ENCODE measurements at regions not wholly inside any gene's neighbourhood (a gene's known extent, or its start where the extent isn't known, plus 50 kb on each side); places are given as distances from the start of the nearest gene placed in this dataset.

DNA sequence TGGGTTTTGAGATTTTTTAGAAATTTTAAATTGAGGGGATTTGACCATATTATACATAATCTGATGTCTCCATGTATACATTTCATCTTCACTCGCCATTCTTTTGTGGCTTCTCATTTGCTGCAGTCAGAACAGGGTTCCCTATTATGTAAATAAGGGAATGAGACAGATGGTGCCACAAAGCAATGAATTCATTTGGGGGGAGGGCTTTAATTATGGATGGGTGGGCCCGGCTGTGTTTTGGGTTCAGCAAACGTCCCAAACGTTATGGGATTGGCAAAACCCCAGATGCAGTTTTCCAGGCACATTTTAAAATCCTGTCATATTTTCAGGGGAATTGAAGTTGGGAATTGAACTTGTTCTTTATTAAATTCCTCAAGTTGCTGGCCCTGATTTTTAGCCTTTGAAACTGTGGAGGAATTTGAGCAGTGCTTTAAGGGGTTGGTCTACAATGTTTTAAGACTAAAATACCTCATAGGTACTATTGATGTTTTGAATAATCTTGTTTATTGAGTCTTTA, 558.5 kb upstream of the ZNF462 start:
- H3K27ac Mint-ChIP-seq = no peak overlapping the region
- no peaks in the 10 kb centered on the region for H3K4me1 Mint-ChIP-seq (ENCODE audit: low read depth)
- H3K27me3 Mint-ChIP-seq (ENCODE audit: insufficient read depth) = peaks cover 2% of the 10 kb centered on the region
- intact Hi-C loops (cut with micrococcal nuclease) = no loop called here
- H3K9me3 Mint-ChIP-seq = no peaks in the 10 kb centered on the region
- DNase-seq (ENCODE audit: low spot score) = no peak
- H3K36me3 Mint-ChIP-seq (ENCODE audit: low read depth) = no peaks in the 10 kb centered on the region
- no peak overlapping the region for H3K4me3 Mint-ChIP-seq

DNA sequence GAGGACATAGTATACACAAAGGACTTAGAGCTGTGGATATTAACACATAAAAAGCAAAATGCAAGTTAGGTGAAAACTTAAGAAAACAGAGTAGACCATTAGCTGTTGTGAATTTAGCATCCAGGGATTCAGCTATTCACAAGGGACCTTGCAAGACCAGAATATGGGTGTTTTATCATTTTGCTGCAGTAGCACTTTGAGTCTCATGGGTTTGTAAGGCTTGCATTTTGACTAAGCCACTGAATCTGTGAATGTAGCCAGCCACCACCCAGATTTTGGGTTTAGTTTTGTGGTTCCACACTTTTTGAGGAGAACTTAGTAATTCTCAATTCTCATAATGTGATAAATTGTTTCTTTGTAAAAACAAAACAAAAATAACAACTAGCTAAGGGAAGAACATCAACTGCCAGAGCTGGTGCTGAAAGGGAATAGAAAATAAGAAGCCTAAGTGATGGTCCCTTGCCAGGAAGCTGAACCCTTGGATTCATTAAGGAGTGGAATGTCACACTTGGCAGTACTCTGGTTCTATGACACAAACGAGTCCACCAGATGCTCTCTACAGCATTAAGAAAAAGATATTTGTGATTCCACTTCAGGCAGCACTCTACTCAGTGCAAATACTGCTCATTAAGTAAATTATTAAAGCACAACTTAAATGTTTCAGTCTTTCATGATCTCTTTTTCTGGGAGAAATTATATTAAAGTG, 557.4 kb upstream of the ZNF462 start:
- no peaks in the 10 kb centered on the region for H3K9me3 Mint-ChIP-seq
- H3K4me3 Mint-ChIP-seq = no peak overlapping the region
- intact Hi-C loops (cut with micrococcal nuclease) = no loop called here
- DNase-seq (ENCODE audit: low spot score) = no peak
- no peaks in the 10 kb centered on the region for H3K36me3 Mint-ChIP-seq (ENCODE audit: low read depth)
- peaks cover 2% of the 10 kb centered on the region for H3K27me3 Mint-ChIP-seq (ENCODE audit: insufficient read depth)
- H3K27ac Mint-ChIP-seq = no peak overlapping the region
- H3K4me1 Mint-ChIP-seq (ENCODE audit: low read depth) = no peaks in the 10 kb centered on the region

DNA sequence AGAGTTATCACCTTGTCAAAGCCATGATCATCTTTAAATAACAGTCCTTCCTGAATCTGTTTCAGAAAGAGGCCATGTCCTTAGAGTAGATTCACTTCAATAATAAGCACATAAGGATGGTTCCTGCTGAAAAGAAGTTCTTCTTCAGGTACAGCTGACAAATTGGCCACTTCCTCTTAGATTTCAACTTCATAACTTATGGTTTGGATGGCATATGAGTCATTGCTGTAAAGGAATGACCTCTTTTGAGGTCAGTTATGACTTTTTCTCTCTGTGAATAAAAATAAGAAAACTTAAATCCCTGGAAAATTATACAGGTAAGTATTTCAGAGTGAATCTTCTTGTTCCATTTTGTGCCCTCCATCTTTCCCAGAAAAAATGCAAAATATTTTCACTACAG, 555.3 kb upstream of the ZNF462 start:
- Mint-ChIP-seq H3K27me3 (ENCODE audit: insufficient read depth) (peaks cover 2% of the 10 kb centered on the region), H3K4me1 (ENCODE audit: low read depth) (no peaks in the 10 kb centered on the region), H3K27ac (no peak overlapping the region), H3K36me3 (ENCODE audit: low read depth) (no peaks in the 10 kb centered on the region), H3K9me3 (no peaks in the 10 kb centered on the region), H3K4me3 (no peak overlapping the region)
- intact Hi-C loops (cut with micrococcal nuclease) = no loop called here
- DNase-seq (ENCODE audit: low spot score) = no peak

DNA sequence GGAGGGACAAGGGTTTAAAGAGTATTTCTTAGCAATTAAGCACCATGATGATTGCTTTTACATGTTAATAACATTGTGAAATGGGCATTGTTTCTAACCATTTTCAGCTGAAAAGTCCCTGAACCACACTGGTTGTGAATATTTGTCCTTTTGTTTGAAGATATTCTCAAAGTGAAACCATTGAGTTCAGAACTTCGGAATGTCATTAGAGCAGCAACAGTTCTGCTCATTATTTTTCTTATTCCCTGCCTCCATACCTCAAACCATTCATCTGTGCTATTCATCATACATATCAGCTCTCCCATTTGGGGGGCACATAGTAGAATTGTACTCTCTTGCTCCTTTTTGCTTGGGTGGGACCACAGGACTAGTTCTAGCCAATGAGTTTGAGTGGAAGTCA, 553.0 kb upstream of the ZNF462 start:
- no peak for DNase-seq (ENCODE audit: low spot score)
- H3K9me3 Mint-ChIP-seq = no peaks in the 10 kb centered on the region
- no peak overlapping the region for H3K4me3 Mint-ChIP-seq
- intact Hi-C loops (cut with micrococcal nuclease) = no loop called here
- no peaks in the 10 kb centered on the region for H3K36me3 Mint-ChIP-seq (ENCODE audit: low read depth)
- H3K4me1 Mint-ChIP-seq (ENCODE audit: low read depth) = no peaks in the 10 kb centered on the region
- H3K27ac Mint-ChIP-seq = no peak overlapping the region
- peaks cover 2% of the 10 kb centered on the region for H3K27me3 Mint-ChIP-seq (ENCODE audit: insufficient read depth)

DNA sequence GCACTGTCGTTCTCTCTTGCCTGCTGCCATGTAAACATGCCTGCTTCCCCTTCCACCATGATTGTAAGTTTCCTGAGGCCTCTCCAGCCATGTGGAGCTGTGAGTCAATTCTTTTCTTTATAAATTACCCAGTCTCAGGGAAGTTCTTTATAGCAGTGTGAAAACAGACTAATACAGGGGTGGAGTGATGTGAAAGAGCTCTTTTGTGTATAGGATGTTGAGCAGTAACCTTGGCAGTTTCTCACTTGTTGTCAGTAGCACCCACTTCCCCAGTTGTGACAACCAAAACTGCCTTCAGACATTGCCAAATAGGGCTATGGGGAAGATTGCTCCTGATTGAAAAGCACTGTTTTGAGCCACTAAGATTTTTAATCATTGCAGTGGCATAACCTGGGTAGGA, 552.2 kb upstream of the ZNF462 start:
- Mint-ChIP-seq H3K4me3 (no peak overlapping the region), H3K9me3 (no peaks in the 10 kb centered on the region), H3K36me3 (ENCODE audit: low read depth) (no peaks in the 10 kb centered on the region), H3K27me3 (ENCODE audit: insufficient read depth) (peaks cover 2% of the 10 kb centered on the region), H3K27ac (no peak overlapping the region), H3K4me1 (ENCODE audit: low read depth) (no peaks in the 10 kb centered on the region)
- intact Hi-C loops (cut with micrococcal nuclease) = no loop called here
- DNase-seq (ENCODE audit: low spot score) = no peak

- Mint-ChIP-seq H3K27me3 (ENCODE audit: insufficient read depth) (peaks cover 2% of the 10 kb centered on the region), H3K4me1 (ENCODE audit: low read depth) (no peaks in the 10 kb centered on the region), H3K9me3 (no peaks in the 10 kb centered on the region), H3K27ac (no peak overlapping the region), H3K36me3 (ENCODE audit: low read depth) (no peaks in the 10 kb centered on the region), H3K4me3 (no peak overlapping the region)
- intact Hi-C loops (cut with micrococcal nuclease) = no loop called here
- no peak for DNase-seq (ENCODE audit: low spot score)
These were observed 550.1 kb upstream of the ZNF462 start for GRCh38 chr9:106312906-106313305.

DNA sequence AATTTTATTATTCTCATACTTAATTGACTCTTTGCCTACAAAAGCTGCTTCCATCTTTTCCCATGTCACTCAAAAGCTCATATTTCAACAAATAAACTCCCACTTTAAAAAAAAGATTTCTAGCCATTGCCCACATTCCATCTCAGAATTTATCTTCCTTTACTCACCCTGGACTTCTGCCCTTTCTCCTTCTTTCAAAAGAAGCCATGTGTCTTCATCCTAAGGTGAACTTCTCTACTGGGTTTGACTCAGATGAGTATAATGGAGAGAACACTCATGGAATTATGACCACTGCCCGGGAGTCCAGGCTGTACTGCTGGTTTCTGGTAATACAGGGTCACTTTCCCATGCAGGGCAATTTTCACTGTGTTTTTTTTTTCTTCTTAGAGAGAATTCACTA, 548.5 kb upstream of the ZNF462 start:
- Mint-ChIP-seq H3K27ac (no peak overlapping the region), H3K36me3 (ENCODE audit: low read depth) (no peaks in the 10 kb centered on the region), H3K4me1 (ENCODE audit: low read depth) (no peaks in the 10 kb centered on the region), H3K9me3 (no peaks in the 10 kb centered on the region), H3K27me3 (ENCODE audit: insufficient read depth) (no peaks in the 10 kb centered on the region), H3K4me3 (no peak overlapping the region)
- intact Hi-C loops (cut with micrococcal nuclease) = no loop called here
- DNase-seq (ENCODE audit: low spot score) = no peak

GRCh38 chr9:106321394-106322180, 541.4 kb upstream of the ZNF462 start:
- H3K4me1 Mint-ChIP-seq (ENCODE audit: low read depth) = no peaks in the 10 kb centered on the region
- H3K36me3 Mint-ChIP-seq (ENCODE audit: low read depth) = no peaks in the 10 kb centered on the region
- no peak for DNase-seq (ENCODE audit: low spot score)

DNA sequence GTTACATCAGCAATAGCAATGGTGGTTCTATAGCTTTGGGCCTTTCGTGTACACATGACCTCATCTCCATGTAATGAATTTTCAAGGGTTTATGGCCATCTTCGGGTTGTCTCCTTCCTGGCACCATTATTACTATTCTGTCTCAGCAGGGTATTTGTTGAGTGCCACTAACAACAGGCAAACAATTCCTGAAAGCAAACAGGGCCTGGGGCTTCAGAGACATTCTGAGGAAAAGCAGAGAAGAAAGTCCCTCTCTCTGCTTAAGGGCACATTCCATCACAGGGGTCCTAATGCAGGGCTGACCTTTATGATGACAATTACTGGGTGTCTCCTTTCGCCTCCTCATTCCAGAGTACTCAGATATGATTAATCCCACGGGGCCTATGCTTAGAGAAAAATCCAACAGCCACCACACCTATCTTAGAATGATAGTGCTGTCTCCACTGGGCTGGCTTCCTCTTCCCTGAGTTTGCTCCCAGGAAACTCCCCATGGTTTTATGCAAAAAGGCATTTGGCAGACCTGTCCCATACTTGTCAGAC, 540.2 kb upstream of the ZNF462 start:
- H3K36me3 Mint-ChIP-seq (ENCODE audit: low read depth) = no peaks in the 10 kb centered on the region

More at GRCh38 chr9:106321394-106322180, 541.4 kb upstream of the ZNF462 start:
- Mint-ChIP-seq H3K27me3 (ENCODE audit: insufficient read depth) (no peaks in the 10 kb centered on the region), H3K9me3 (no peaks in the 10 kb centered on the region), H3K4me3 (no peak overlapping the region), H3K27ac (no peak overlapping the region)
- intact Hi-C loops (cut with micrococcal nuclease) = no loop called here

DNA sequence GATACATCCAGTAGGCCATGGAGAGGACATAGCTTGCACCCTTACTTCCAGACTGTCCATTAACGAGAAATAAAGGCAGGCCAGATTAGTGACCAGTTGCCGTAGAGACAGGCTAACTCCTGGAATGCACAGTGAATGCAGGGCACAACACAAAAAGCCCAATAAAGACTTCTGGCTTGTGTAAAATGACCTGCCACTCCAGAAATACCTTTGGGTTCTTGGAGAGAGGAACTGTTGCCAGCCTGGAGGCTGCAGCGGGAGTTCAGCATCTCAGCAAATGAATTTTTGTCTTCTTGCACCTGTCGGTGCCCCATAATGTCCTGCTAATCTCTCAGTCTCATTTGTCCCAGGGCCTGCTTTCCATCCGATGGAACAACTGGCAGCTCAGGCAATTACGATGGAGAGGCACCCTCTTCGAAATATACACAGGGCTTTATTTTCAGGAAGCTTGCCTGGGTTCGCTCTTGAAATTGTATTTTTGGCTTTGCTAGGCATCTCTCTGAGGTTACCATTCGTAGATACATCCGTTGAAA, 538.8 kb upstream of the ZNF462 start:
- DNase-seq (ENCODE audit: low spot score) = no peak
- Mint-ChIP-seq H3K4me3 (no peak overlapping the region), H3K36me3 (ENCODE audit: low read depth) (no peaks in the 10 kb centered on the region), H3K9me3 (peaks cover 12% of the 10 kb centered on the region), H3K4me1 (ENCODE audit: low read depth) (no peaks in the 10 kb centered on the region), H3K27ac (no peak overlapping the region), H3K27me3 (ENCODE audit: insufficient read depth) (peaks cover 1% of the 10 kb centered on the region)
- intact Hi-C loops (cut with micrococcal nuclease) = no loop called here

More for the DNA sequence above, 540.2 kb upstream of the ZNF462 start:
- Mint-ChIP-seq H3K4me3 (no peak overlapping the region), H3K27me3 (ENCODE audit: insufficient read depth) (no peaks in the 10 kb centered on the region), H3K4me1 (ENCODE audit: low read depth) (no peaks in the 10 kb centered on the region), H3K27ac (no peak overlapping the region), H3K9me3 (peaks cover 11% of the 10 kb centered on the region)
- DNase-seq (ENCODE audit: low spot score) = no peak
- intact Hi-C loops (cut with micrococcal nuclease) = no loop called here

- Mint-ChIP-seq H3K36me3 (ENCODE audit: low read depth) (no peaks in the 10 kb centered on the region), H3K27me3 (ENCODE audit: insufficient read depth) (peaks cover 1% of the 10 kb centered on the region), H3K4me3 (no peak overlapping the region), H3K9me3 (peaks cover 12% of the 10 kb centered on the region), H3K4me1 (ENCODE audit: low read depth) (no peaks in the 10 kb centered on the region), H3K27ac (no peak overlapping the region)
- intact Hi-C loops (cut with micrococcal nuclease) = no loop called here
- no peak for DNase-seq (ENCODE audit: low spot score)
These were observed 538.2 kb upstream of the ZNF462 start for GRCh38 chr9:106324591-106325280.

- no peak overlapping the region for H3K4me3 Mint-ChIP-seq
- intact Hi-C loops (cut with micrococcal nuclease) = no loop called here
- H3K27ac Mint-ChIP-seq = no peak overlapping the region
- H3K4me1 Mint-ChIP-seq (ENCODE audit: low read depth) = no peaks in the 10 kb centered on the region
- H3K27me3 Mint-ChIP-seq (ENCODE audit: insufficient read depth) = peaks cover 1% of the 10 kb centered on the region
- H3K36me3 Mint-ChIP-seq (ENCODE audit: low read depth) = no peaks in the 10 kb centered on the region
- H3K9me3 Mint-ChIP-seq = peaks cover 12% of the 10 kb centered on the region
- no peak for DNase-seq (ENCODE audit: low spot score)
These were observed 536.5 kb upstream of the ZNF462 start for GRCh38 chr9:106326493-106326892.

Measured in activated T-helper 1 cell treated with anti-CD3 and anti-CD28 coated beads, Interleukin-12 subunit alpha, Interleukin-12 subunit beta, Interleukin-2, Interleukin-4 antibody, amounts not matched to agents 30 ng/mL and 10 ng/mL and 1 ng/mL, durations not matched to agents 14 hours and 24 hours and 36 hours (primary cell).